NCI-H1694 (cell line): ENCODE measurements at regions not wholly inside any gene's neighbourhood (a gene's known extent, or its start where the extent isn't known, plus 50 kb on each side); places are given as distances from the start of the nearest gene placed in this dataset.

Experiments used
- DNase-seq: peaks from one replicate; lab custom pipeline; 2025; lab: John Stamatoyannopoulos, UW

DNA sequence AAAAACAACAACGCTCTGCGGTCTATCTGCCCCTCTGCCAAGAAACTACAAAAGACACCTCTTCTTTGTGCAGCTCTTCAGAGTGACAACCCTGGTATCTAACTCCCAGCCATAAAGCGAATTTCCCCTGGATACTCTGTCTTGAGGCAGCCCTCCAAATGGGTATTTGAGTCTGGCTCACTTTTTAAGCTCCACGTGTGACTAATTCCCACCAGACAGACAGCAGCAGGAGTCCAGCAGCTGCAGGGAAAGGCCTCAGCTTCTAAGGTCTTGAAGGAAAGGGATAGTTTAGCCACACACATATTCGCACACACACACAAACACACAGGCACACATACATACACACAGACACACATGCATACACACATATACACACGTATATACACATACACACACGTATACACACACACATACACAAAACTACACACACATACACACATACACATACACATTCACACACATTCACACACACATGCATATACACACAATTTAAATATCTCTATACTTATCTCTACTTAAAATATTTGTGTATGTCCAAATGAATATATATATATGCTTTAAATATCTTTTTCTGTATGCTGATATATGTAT lies 188.8 kb downstream of the TSHZ3 start:
- DNase-seq = no peak

DNA sequence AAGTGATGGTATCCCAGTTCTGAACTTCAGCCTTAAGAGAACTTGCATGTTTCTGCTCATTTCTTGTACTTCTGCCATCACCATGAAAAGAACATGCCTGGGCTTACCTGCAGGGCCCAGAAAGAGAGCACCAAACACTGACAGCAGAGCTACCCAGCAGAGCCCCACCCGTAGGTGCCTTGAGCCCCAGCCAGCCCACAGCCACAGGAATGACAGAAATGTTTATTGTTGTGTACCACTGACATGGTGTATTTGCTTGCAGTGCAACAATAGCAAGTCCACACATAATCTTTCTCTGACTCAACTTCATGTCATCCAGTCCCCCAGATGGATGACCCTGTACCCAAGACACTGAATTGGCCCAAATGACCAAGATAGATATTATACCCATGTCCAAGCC lies 195.2 kb downstream of the TSHZ3 start:
- no peak for DNase-seq

GRCh38 chr19:31152906-31153305 lies 196.3 kb downstream of the TSHZ3 start:
- no peak for DNase-seq

DNA sequence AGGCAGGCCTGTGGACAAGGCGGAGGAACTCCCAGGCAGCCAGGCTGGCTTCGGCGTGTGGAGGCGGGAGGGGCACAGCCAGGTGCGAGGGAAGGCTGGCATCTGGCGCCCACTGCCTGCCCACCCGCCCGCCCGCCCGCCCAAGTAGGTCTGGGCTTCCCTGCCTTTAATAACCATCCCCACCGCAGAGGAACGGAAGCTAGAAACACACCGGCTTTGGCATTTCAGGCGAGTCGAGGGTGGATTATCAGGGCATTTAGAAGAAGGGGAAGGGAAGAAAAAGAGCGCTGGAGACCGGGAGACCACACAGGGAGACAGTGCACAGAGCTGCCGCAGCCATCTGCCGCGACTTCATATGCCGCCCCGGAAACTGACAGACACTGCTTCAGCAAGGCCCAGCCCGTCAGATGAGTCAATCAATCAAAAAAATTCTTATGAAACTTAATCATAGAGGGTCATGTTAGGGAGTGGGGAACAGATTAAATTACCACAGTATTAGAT lies 199.7 kb downstream of the TSHZ3 start:
- DNase-seq = no peak

DNA sequence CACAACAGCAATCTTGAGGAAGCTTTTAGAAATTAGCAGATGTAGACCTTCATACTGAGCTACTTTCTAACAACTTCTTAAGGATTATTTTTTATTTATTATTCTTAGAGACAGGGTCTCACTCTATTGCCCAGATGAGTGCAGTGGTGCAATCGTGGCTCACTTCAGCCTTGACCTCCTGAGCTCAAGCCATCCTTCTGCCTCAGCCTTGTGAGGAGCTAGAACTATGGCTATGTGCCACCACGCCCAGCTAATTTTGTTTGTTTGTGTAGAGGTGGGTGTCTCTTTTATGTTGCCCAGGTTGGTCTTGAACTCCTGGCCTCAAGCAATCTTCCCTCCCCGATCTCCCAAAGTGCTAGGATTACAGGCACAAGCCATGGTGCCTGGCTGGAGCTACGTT lies 200.6 kb downstream of the TSHZ3 start:
- no peak for DNase-seq

- DNase-seq = no peak
These were observed 202.0 kb downstream of the TSHZ3 start for GRCh38 chr19:31147234-31147633.

GRCh38 chr19:31146546-31147183 lies 202.6 kb downstream of the TSHZ3 start:
- no peak for DNase-seq

DNA sequence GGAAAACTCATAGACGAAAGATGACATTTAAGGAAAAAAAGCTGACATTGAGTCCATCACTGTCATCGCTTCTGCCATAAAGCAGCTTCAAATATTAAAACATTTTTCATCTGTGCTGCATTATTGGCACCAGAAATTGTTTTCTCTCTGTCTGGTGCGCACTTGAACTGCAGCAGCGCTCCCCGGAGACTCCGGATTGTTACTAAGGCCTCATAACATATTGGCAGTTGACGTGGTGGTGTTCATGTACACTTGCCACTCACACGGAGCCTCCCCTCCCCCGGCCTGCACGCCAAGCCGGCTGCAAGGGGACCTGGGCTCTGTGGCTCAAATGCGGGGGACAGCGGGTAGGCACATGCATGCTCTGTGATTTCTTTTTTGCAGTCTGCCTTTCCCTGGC lies 203.2 kb downstream of the TSHZ3 start:
- no peak for DNase-seq

DNA sequence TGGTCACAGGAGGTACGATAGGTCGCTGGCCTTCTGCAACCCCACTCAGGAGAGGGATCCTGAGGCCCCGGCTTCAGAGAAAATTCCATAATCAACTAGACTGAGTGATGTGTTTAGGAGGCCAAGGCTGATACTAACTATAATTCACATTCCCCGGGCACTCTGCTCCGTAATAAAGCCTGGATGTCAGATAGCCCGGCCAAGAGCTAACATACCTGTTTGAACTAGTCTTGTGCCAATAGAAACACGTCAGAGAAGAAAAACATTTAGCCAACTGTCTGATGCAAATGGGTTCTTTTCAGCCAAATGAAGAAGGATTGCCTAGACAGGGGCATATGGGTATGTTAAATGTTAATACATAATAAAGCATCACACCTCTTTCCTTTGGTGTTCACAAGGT lies 204.2 kb downstream of the TSHZ3 start:
- no peak for DNase-seq

- DNase-seq = no peak
These were observed 205.0 kb downstream of the TSHZ3 start for GRCh38 chr19:31144075-31144870.

GRCh38 chr19:31141301-31141700 lies 207.9 kb downstream of the TSHZ3 start:
- no peak for DNase-seq

DNA sequence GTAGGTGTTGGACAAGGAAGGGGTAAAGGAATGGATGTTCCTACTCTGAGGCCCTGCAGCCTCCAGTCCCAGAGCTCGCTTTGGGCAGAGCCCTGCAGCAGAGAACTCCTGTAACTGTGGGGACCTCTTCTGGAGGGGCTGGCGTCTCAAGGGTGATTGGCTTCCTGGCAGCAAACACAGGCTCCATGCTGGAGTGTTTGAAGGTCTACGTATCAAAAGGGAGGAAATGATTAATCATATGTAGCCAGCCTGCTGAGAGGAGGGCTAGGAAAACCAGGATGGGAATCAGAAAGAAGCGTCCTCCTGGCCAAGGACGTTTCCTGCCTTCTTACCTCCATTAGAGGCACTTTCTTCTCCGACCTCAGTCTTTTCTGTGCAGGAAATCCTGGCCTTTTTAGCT lies 208.5 kb downstream of the TSHZ3 start:
- DNase-seq = no peak

GRCh38 chr19:31139871-31140505 lies 209.2 kb downstream of the TSHZ3 start:
- no peak for DNase-seq

DNA sequence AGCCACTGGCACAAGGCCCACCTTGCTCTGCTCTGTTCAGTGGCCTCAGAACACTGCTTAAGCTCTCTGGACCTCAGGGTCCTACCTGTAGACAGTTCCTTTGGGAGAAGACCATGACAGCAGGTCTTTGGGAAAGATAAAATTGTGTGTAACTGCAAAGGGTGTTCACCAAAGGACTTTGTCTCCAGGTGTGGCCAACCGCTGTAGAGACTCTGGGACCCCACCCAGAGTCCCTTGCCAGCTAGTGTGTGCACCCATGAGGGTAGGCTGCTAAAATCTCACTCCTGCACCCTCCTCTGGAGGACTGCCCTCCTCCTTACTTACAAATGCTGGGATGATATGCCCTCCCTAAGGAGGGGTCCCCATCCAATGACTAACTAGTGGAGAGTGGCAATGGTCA lies 211.2 kb downstream of the TSHZ3 start:
- no peak for DNase-seq

- DNase-seq = no peak
These were observed 213.4 kb downstream of the TSHZ3 start for GRCh38 chr19:31135841-31136240.

DNA sequence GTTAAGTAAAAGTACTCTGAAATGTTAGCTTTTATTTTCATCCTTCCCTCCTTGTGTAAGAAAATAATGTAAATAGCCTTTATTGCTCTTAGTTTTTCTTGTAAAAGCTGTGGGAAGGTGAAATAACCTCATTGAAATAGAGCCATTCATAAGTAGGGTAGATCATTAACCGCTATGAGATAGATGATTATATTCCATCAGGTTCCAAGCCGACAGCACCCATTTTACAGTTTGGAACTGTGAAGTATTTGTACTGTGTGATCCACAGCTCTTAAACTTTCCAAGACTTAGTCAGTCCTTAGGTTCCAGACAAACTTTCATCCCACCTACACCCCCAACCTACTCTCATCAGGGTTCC lies 216.5 kb downstream of the TSHZ3 start:
- no peak for DNase-seq

DNA sequence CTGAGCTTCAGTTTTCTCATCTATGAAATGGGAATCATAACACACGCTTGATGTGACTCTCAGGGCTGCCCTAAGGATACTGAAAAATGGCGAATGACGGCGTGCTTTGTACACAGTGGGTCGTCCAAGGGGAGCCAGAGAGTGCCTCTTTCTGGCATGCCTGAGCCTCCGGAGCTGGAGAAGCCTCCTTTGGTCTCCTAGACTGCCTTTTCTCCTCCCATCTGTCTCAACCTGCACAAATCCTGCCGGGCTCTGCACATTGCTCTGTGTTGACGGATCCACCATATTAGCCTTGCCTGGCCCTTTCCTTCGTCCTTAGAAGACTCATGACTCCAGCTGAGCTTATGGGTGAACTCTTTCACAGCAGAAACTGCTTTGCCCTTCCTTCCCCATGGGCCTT lies 220.9 kb downstream of the TSHZ3 start:
- no peak for DNase-seq

GRCh38 chr19:31127134-31127967 lies 221.9 kb downstream of the TSHZ3 start:
- DNase-seq = no peak

GRCh38 chr19:31126236-31126635 lies 223.0 kb downstream of the TSHZ3 start:
- no peak for DNase-seq

DNA sequence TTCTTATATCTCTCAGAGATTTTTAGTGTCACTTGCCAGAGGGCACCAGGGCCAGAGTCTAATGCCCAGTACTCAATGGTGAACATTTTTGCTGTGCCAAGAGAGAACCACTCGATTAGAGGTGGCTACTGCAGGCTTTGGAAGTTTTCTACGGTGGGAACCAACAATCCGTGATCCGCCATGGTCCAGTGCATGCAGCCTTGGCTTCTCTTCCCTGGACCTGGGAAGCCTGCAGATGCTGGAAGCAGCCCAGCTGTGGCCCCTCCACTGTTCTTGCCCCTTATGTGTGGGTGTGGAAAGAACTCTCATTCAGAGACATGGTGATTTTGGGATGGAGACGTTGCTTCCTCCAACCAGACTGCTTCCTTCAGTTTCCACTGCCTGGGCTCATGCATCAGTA lies 224.2 kb downstream of the TSHZ3 start:
- no peak for DNase-seq

GRCh38 chr19:31121501-31121900 lies 227.7 kb downstream of the TSHZ3 start:
- no peak for DNase-seq

DNA sequence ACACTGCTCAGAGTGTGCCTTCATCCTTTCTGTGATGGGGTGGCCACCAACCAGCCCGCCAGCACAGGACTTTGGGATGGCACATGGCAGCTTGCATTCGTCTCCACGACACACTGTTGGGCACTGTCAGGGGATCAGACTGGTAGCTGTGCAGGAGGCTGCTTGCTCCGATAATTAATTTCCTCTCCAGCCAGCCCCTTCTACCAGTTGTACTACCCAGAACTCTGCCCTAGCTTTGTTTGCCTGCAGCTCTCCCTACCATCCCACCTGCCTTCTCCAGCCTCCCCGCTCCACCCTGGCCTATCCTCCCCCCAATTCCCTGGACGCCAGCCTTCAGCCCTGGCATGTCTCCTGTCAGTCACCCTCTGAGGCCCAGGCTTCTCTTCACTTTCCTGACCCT lies 228.3 kb downstream of the TSHZ3 start:
- no peak for DNase-seq
